HG03139 (cell line): ENCODE measurements at regions not wholly inside any gene's neighbourhood (a gene's known extent, or its start where the extent isn't known, plus 50 kb on each side); places are given as distances from the start of the nearest gene placed in this dataset.
"Not testable (repeated sequence)": the region's sequence is repeated elsewhere in the genome, so short reads cannot be mapped to it uniquely, and the experiment has no call there.

Experiments used
- ATAC-seq: cut with Tn5 transposase; IDR thresholded peaks from one replicate; pipeline ENCODE4 v1.9.1; 2021; ENCODE audit not compliant: unreplicated experiment

GRCh38 chr10:59975918-59976317 is 69.6 kb upstream of the CCDC6 start:
- not testable (repeated sequence) for ATAC-seq

- ATAC-seq, result no peak
These were observed 65.6 kb upstream of the CCDC6 start for GRCh38 chr10:59971915-59972314.

GRCh38 chr10:59970396-59971368 is 64.3 kb upstream of the CCDC6 start:
- ATAC-seq, result peak; percentile 69

- ATAC-seq, result no peak
These were observed 62.3 kb upstream of the CCDC6 start for GRCh38 chr10:59968705-59969104.

- ATAC-seq, result no peak
These were observed 60.7 kb upstream of the CCDC6 start for GRCh38 chr10:59967079-59967478.

GRCh38 chr10:59965899-59966650 is 59.7 kb upstream of the CCDC6 start:
- no peak for ATAC-seq

- no peak for ATAC-seq
These were observed 56.4 kb upstream of the CCDC6 start for GRCh38 chr10:59962756-59963155.

- no peak for ATAC-seq
These were observed 54.4 kb upstream of the CCDC6 start for GRCh38 chr10:59960751-59961150.

- ATAC-seq, result no peak
These were observed 53.2 kb upstream of the CCDC6 start for GRCh38 chr10:59959504-59960018.

GRCh38 chr10:59958882-59959281 is 52.5 kb upstream of the CCDC6 start:
- no peak for ATAC-seq

GRCh38 chr10:59957975-59958374 is 51.6 kb upstream of the CCDC6 start:
- no peak for ATAC-seq
